NOMO-1 (cell line): ENCODE measurements at regions not wholly inside any gene's neighbourhood (a gene's known extent, or its start where the extent isn't known, plus 50 kb on each side); places are given as distances from the start of the nearest gene placed in this dataset.

ENCODE experiments used
- DNase-seq, 2 experiments: peaks; one replicate each; lab custom pipeline; 2025; ENCODE audit not compliant: unreplicated experiment in 2 of 2; lab: John Stamatoyannopoulos, UW

DNA sequence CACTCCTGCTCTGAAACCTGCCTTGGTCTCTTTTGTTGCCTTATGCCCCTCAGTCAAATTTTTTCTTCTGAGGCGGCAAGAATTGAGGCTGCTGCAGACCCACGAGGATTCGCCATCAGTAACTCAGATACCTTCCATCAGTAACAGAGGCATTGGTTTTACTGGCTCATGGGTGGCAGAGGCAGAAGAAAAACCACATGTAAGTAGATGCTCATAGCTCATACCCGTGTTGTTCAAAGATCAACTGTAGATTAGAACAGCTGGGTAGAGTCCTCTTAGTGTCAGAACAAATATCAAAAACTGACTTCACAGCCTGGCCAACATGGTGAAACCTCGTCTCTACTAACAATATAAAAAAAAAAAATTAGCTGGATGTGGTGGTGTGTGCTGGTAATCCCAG is 598.0 kb upstream of the SOX11 start:
- no peak for DNase-seq

GRCh38 chr2:5098286-5098685 is 593.9 kb upstream of the SOX11 start:
- no peak for DNase-seq

DNA sequence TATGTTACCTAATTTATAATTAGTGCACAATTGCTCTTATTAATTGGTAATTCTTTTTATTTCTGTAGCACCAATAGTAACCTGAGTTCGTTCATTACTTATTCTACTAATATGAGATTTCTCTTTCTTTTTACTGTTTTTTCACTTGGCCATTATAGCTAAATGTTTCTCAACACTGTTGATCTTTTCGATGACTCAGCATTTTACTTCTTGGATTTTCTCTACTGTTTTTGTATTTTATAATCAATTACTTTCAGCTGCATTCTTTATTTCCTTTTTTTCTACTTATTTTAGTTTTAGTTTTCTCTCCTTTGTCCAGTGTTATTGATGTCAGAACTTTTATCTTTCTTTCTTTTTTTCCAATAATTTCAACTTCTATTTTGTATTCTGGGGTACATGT is 589.4 kb upstream of the SOX11 start:
- no peak for DNase-seq

DNA sequence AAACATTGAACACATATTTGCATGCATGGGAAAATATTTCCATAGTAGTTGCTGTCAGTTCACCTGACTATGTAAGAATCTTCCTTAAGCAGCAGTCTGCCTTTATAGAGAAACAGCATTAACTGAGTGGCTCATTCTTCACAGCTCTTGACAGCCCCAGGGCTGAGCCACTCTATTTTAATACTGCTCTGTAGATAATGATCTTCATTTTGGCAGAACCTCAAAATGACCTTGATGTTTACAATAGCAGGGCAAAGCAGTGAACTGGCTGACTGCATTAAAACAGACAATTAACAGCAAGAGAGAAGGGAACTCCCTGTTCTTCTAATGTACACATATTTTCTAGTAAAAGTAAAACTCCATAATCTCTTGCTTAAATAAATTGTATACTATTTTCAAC is 580.6 kb upstream of the SOX11 start:
- no peak for DNase-seq

DNA sequence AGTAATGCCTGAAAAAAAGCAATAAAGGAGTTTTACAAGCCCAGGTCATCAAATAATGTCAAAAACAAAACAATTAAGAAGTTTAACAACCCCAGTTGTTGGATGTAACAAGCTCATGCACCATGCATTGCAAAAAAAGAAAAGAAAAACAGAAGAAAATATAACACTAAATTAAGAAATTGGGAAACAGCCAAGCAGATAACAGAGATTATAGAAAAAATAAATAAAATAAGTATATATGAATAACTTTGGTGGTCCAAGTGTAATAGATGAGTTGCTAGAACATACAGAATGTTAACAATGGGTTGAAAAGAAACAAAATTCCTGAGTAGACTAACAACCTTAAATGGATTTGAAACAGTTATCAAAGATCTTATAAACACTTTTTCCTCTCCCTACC is 573.1 kb upstream of the SOX11 start:
- no peak for DNase-seq

DNA sequence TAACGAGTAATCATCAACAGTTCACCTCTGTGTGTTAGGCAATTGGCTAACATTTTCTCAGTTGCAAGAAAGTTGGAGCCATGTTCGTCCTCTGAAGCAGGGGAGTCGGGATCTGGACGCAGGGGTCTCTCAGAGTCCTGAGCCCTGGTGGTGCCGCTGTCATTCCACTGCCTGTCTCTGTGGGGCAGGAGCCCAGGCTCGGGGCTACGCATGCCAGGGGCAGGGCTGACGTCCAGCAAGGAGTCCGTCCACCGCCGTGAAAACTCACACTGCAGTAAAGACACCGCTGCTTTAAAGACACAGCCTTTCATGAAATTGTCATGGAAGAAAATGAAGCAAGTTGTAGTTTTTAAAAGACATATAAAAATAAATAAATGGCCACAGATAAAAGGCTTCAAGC is 571.1 kb upstream of the SOX11 start:
- DNase-seq, result no peak

GRCh38 chr2:5121642-5122041 is 570.5 kb upstream of the SOX11 start:
- no peak for DNase-seq

GRCh38 chr2:5123582-5124196 is 568.5 kb upstream of the SOX11 start:
- no peak for DNase-seq

DNA sequence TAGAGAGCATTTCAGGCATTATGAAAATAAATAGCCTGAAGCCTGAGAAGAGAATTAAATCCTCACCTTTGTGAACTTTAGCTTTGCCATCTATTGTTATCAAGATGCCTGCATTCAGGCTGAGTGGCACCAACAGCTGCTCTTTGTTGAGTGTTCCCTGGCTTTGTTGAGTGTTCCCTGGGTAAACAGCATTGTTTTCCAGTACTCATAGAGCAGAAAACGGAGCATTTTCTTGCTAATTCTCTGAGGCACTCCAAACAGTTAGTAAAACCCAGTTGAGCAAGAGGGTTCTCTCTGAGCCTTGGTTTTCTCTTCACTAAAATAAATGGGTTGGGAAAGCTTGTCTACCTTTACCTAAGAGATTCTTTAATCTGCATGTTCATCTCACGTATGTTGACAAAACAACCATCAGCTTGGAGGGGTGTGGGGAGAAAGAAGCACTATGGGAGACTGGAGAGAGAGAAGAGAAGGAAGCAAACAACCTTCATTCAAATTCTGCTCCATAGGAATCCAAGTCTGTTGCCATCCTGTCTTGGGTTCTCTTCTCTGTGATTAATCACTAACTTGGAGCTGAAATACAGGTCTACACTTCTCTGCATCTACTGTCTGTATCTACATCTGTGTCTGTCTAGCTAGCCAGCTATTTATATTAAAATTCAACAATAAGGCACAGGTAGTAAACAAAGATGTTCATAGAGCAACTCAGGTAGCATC is 567.0 kb upstream of the SOX11 start:
- DNase-seq, result no peak

GRCh38 chr2:5132281-5132680 is 559.9 kb upstream of the SOX11 start:
- DNase-seq, result no peak

- DNase-seq, result no peak
Measured at GRCh38 chr2:5140347-5140746, 551.8 kb upstream of the SOX11 start.

DNA sequence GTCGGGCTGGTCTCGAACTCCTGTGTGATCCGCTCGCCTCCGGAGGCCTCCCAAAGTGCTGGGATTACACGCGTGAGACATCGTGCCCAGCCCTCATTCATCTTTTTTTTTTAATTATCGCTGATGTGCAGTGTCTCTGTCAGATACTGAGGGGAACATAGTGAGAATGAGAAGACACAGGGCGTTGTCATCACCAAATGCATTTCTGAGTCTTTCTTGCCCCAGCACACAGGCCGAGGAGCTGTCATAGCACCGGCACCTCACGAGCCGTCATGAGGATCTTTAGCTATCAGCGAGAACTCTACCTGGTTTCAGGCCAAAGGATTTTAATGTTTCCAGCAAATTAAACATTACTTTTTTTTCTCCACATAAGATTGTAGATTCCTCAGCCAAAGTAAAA is 548.0 kb upstream of the SOX11 start:
- DNase-seq, result no peak

- DNase-seq, result no peak
Measured at GRCh38 chr2:5145053-5145452, 547.1 kb upstream of the SOX11 start.

- no peak for DNase-seq
Measured at GRCh38 chr2:5145801-5146200, 546.4 kb upstream of the SOX11 start.

GRCh38 chr2:5148392-5149085 is 543.6 kb upstream of the SOX11 start:
- DNase-seq, result no peak

DNA sequence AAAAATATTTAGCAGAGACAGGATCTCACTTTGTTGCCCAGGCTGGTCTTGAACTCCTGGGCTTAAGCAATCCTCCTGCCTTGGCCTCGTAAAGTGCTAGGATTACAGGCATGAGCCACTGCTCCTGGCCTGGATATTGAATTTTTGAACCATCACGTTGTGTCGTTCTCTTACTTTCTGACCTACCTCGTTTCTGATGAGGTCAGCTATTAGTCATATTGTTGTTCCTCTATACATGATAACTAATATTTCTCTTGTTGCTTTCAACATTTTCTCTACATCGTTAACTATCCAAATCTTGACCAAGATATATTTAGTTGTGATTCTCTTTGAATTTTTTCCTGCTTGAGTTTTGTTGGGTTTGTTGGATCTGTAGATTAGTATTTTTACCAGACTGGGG is 541.3 kb upstream of the SOX11 start:
- no peak for DNase-seq

GRCh38 chr2:5164776-5165525 is 527.2 kb upstream of the SOX11 start:
- DNase-seq, result no peak

DNA sequence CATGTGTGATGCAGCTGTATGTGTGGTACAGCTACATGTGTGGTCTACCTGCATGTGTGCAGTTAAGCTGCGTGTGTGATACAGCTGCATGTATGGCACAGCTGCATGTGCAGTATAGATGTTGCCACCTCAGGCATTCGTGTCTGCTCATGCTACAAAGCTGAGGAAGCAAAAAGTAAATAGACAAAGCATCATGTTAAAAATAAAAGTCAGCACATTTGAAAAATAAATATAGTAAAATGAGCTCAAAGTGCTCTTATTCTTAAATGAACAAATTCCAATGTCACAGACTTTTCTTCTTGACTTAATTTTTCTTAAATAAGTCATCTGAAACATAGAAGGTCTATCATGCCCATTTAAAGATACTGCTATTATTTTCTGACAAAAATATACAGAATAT is 519.3 kb upstream of the SOX11 start:
- no peak for DNase-seq

DNA sequence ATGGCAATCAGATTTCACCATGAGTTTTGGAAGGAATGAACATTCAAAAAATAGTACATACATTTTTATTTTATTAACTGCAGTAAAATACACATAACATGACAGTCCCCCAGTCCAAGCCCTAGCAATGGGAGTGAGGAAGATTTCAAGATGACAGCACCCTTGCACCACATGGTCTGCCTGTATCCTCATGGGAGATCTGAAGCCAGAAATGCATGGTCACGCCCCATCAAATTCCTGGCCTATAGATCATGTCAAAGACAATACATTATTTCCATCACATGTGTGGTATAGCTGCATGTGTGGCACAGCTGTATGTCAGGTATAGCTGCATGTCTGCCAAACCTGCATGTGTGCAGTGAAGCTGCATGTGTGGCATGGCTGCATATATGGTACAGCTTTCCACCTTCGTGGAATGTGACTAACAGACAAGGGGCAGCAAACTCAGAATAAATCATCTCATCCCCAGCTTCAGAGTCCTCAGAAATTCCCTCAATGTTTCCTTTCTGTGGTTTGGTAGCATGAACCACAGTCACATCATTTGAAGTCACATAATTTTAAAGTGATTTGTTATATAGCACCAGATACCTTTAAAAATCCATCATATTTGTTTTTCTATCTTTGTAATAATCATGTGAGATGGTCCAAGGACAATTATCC is 518.2 kb upstream of the SOX11 start:
- DNase-seq, result no peak

GRCh38 chr2:5175231-5175630 is 517.0 kb upstream of the SOX11 start:
- DNase-seq, result no peak

DNA sequence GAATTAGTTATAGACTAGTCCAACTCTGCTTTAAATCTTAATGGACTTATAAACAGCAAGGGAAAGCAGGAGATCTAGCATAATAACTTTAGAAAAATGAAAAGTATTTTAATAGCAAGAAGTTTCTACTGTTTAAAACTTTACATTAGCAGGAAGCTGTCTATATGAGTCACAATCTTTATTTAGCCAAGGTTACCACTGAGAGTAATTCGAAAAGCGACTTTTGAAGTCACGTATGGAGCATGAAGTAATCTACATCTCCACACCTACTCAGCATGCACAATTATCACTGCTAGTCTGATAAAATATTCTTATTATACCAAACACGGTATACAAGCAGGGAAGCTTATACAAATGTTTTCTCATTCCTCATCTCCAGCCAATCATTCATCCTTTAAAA is 515.4 kb upstream of the SOX11 start:
- no peak for DNase-seq
